Epithelial cell of esophagus (primary cell): ENCODE measurements at regions not wholly inside any gene's neighbourhood (a gene's known extent, or its start where the extent isn't known, plus 50 kb on each side); places are given as distances from the start of the nearest gene placed in this dataset.

Source experiments
- DNase-seq: peaks from one replicate; pipeline ENCODE4 v3.0.0; 2010; ENCODE audit warnings: low read depth
- H3K4me3 ChIP-seq: 2 replicates; pipeline ENCODE4 v1.5.1; 2011; ENCODE audit warnings: mild to moderate bottlenecking, low read length, control low read depth
- TF ChIP-seq, protein P1 (sequence below): IDR thresholded peaks from 2 replicates; pipeline ENCODE4 v1.5.1; 2011; ENCODE audit warnings: low read depth, mild to moderate bottlenecking, low read length, control low read depth, inconsistent platforms; ENCODE audit not compliant: insufficient read depth; ENCODE audit errors: missing control alignments

DNA sequence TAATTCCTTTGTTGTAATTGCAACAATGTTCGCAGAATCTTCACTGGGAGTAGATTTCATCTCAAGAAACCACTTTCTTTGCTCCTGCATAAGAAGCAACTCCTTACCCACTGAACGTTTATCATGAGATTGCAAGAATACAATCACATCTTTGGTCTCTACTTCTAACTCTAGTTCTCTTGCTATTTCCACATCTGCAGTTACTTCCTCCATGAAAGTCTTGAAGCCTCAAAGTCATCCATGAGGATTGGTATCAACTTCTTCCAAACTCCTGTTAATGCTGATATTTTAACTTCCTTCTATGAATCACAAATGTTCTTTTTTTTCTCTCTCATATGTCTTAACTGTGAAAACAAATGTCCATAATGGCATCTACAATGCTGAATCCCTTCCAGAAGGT is 118.6 kb upstream of the RAB4A start:
- no peak overlapping the region for H3K4me3 ChIP-seq
- TF ChIP-seq, protein P1, sequence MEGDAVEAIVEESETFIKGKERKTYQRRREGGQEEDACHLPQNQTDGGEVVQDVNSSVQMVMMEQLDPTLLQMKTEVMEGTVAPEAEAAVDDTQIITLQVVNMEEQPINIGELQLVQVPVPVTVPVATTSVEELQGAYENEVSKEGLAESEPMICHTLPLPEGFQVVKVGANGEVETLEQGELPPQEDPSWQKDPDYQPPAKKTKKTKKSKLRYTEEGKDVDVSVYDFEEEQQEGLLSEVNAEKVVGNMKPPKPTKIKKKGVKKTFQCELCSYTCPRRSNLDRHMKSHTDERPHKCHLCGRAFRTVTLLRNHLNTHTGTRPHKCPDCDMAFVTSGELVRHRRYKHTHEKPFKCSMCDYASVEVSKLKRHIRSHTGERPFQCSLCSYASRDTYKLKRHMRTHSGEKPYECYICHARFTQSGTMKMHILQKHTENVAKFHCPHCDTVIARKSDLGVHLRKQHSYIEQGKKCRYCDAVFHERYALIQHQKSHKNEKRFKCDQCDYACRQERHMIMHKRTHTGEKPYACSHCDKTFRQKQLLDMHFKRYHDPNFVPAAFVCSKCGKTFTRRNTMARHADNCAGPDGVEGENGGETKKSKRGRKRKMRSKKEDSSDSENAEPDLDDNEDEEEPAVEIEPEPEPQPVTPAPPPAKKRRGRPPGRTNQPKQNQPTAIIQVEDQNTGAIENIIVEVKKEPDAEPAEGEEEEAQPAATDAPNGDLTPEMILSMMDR = no peak
- DNase-seq = no peak

DNA sequence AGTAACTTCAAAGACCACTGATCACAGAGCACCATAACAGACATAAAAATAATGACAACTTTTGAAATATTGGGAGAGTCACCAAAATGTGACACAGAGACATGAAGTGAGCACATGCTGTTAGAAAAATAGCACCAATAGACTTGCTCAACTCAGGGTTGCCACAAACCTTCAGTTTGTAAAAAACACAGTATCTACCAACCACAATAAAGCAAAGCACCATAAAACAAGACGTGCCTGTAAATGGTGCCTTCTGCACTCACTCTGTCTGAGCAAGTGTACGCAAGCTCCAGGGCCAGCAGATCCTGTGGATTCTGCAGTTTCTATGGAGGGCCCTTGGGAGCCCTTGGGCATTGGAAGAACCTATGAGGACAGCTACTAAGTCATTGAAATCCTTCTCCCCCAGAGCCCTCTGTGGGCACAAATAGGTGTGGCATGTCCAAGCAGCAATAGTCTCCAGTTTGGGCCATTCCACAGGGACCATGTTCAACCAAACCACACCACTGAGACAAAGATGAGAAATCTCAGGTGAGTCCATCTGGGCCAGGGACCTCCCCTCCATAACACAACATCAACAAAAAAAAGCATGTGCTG is 116.9 kb upstream of the RAB4A start:
- TF ChIP-seq, protein P1 = no peak
- DNase-seq = no peak
- H3K4me3 ChIP-seq = no peak overlapping the region

DNA sequence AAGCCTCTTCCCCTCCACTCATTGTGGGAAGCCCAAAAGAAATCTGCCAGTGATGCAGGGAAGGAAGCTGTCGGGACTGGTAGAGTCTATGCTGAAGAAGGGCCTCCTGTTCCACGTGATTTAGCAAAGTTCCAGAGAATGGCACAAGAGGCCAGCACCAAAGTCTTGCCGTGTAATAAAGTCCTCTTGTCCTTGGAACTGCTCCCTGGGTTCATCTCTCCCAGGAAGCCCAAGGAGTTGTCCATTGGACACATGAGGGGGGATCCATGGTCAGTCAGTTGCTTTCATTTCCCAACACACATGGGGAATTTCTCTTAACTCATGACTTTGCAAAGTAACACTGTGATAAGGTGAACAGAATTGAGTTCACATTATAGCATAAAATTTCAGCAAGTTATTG is 116.1 kb upstream of the RAB4A start:
- no peak overlapping the region for H3K4me3 ChIP-seq
- TF ChIP-seq, protein P1 = no peak
- no peak for DNase-seq

DNA sequence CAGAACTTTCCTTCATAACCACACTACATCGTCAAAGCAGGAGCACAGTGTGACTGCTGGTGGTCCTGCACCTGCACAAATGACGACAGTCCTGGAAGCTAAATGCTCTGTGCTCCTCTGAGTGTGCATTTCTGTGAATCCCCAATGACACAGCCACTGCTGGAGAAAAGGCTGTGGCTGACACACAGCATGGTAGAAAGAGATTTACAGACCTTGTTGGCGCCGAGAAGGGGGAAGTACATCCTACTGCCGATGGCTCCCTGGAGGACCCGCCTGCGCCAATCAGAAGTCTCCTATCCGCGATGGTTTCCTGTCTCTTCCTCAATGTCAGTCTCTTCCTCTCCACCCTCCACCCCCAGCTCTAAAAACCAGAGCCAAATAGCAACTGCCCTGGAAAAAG is 115.4 kb upstream of the RAB4A start:
- no peak for DNase-seq
- TF ChIP-seq, protein P1 = no peak
- no peak overlapping the region for H3K4me3 ChIP-seq

DNA sequence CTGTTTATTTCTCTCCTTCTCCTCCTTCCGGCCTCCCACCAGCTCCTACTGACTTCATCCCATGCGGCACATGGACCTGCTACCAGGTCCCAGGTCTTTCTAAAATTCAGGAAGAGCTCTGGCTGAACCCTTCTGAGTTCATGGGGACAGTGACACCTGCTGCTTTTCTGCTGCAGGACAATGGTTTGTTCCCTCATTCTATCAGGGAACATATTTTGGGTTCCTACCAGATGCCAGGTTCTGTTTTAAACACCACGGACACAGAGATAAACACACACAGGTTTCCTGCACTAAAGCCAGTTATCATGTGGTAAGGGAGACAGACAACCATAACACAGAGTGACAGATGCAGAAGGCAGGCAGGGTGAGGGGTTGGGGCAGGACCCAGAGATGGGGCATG is 114.0 kb upstream of the RAB4A start:
- no peak for DNase-seq
- H3K4me3 ChIP-seq = no peak overlapping the region
- TF ChIP-seq, protein P1 = peak; percentile 39

DNA sequence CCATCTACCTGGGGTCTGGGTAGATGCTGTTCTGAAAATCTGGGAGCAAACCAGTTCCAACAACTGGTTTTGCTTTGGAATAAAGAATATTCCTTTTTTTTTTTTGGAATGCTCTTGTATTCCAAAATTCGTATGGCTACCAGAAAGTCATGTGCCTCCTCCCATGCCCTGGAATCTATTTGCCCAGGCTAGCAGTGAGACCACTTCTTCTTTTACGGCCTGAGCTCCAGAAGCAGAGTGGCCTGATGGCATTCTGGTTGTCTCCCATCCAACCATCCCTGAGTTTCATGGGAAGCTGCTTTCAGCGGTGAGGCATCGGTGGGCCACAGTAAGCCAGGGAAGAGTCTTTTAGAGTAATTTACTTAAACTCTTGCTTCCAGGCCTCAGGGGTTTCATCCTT is 113.4 kb upstream of the RAB4A start:
- TF ChIP-seq, protein P1 = no peak
- no peak for DNase-seq
- no peak overlapping the region for H3K4me3 ChIP-seq

DNA sequence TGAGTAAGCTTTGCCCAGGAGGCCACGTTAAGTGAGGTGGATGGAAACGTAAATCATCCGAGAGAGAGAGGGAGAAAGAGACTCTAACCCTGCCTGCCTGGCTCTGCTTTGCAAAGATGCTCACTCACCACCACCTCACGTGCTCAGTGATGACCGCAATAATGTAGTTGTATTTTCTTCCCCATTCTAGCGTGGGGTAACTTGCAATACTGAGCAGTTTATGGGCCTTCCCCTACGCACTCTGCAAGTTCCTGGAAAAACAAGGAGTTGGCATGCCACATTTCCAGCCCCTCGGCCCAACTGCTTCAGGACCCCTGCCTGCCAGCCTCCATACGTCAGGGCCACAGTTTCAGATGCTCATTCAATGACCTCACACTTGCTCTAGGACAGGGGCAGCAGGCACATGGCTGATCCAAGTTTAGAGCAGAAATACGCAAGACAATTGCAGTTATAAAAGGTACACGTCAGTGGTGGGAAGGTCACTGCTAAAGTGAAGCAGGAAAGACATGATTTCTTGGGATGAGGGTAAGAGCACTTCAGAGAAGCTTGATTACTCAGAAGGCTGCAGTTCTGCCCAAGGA is 112.5 kb upstream of the RAB4A start:
- no peak for DNase-seq
- TF ChIP-seq, protein P1 = no peak
- H3K4me3 ChIP-seq = no peak overlapping the region
